Gastrocnemius medialis (tissue), 4 donors: ENCODE measurements at regions not wholly inside any gene's neighbourhood (a gene's known extent, or its start where the extent isn't known, plus 50 kb on each side); places are given as distances from the start of the nearest gene placed in this dataset.

Experiments
- ATAC-seq, 2 donors: fragments of 150-250 bp; one replicate each; pipeline ENCODE4 v1.9.1; 2016
- DNase-seq, 2 donors: peaks; one replicate each; pipeline ENCODE4 v3.0.0-alpha.2; 2019
- H3K27ac ChIP-seq, 4 donors: fragments of 200-600 bp; sonication (generic); 1 replicate in 1 of 4; 2 replicates in 3 of 4; pipeline ENCODE4 v1.5.1; 2016 to 2018; ENCODE audit warnings: mild to moderate bottlenecking in 2 of 4, moderate library complexity in 1 of 4
- H3K27me3 ChIP-seq, 3 donors: fragments of 200-600 bp; sonication (generic) in 2 of 3; 1 replicate in 1 of 3; 2 replicates in 2 of 3; pipeline versions ENCODE4 v1.5.1 to v1.6.0; 2016 to 2019; ENCODE audit warnings: mild to moderate bottlenecking in 1 of 3, moderate library complexity in 1 of 3
- H3K36me3 ChIP-seq, 2 donors: fragments of 200-600 bp; sonication (generic) in 1 of 2; one replicate each; pipeline ENCODE4 v1.5.1; 2017 to 2018
- H3K4me1 ChIP-seq, 2 donors: fragments of 200-600 bp; sonication (generic) in 1 of 2; one replicate each; pipeline ENCODE4 v1.5.1; 2016 to 2017; ENCODE audit warnings: mild to moderate bottlenecking in 2 of 2
- H3K4me3 ChIP-seq, 4 donors: fragments of 200-600 bp; sonication (generic) in 3 of 4; 1 replicate in 1 of 4; 2 replicates in 3 of 4; pipeline ENCODE4 v1.5.1; 2016 to 2019; ENCODE audit warnings: mild to moderate bottlenecking in 2 of 4
- H3K9me3 ChIP-seq, 3 donors: fragments of 200-600 bp; sonication (generic) in 2 of 3; 1 replicate in 1 of 3; 2 replicates in 2 of 3; pipeline ENCODE4 v1.5.1; 2016 to 2019
- CTCF ChIP-seq, 5 experiments: fragments of 450-650 bp in 3 of 5; fragments of 200-600 bp in 2 of 5; sonication (generic) in 2 of 5; IDR thresholded peaks in 4 of 5; conservative IDR thresholded peaks in 1 of 5; 1 replicate in 4 of 5; 2 replicates in 1 of 5; pipeline ENCODE4 v1.5.1; 2016 to 2019; ENCODE audit warnings: antibody characterized with exemption in 5 of 5, mild to moderate bottlenecking in 3 of 5, moderate library complexity in 3 of 5
- POLR2A ChIP-seq, 2 donors: fragments of 450-650 bp; IDR thresholded peaks; one replicate each; pipeline ENCODE4 v1.6.1; 2017; ENCODE audit warnings: antibody characterized with exemption in 2 of 2, mild to moderate bottlenecking in 2 of 2, moderate library complexity in 2 of 2
- in situ Hi-C, 4 donors: fragments of 200-750 bp; cut with MboI; loops; one replicate each; pipeline versions ENCODE4 v1.15.0 to v1.8.0; 2017; ENCODE audit warnings: low sequenced_read_pairs in 4 of 4
- intact Hi-C: fragments of 100-400 bp; cut with DNase I; formaldehyde crosslinking; loops from one replicate; pipeline ENCODE4 v1.15.1; 2023; ENCODE audit warnings: low total_unique reads

- TF ChIP-seq CTCF (IDR thresholded peaks at IDR 0.05 in 4 of 5, conservative IDR thresholded peaks at IDR 0.05 in 1 of 5) = no peak
- no peak for TF ChIP-seq POLR2A (IDR thresholded peaks at IDR 0.05)
- no peak for ATAC-seq
- intact Hi-C loops = no loop called here
- Histone ChIP-seq H3K27ac (no peak overlapping the region), H3K4me3 (no peak overlapping the region), H3K27me3 (no peaks in the 10 kb centered on the region), H3K36me3 (no peaks in the 10 kb centered on the region), H3K9me3 (no peaks in the 10 kb centered on the region), H3K4me1 (no peaks in the 10 kb centered on the region)
- DNase-seq = no peak
- in situ Hi-C loops = no loop called here
Measured at GRCh38 chr5:13276156-13276555, 668.3 kb downstream of the DNAH5 start.

- TF ChIP-seq POLR2A (IDR thresholded peaks at IDR 0.05) = no peak
- no peak for TF ChIP-seq CTCF (IDR thresholded peaks at IDR 0.05 in 4 of 5, conservative IDR thresholded peaks at IDR 0.05 in 1 of 5)
- intact Hi-C loops (no loop called here), in situ Hi-C loops (no loop called here)
- no peaks in the 10 kb centered on the region for H3K27me3 ChIP-seq
- DNase-seq (no peak), ATAC-seq (no peak)
- no peak overlapping the region for H3K27ac ChIP-seq
- H3K4me3 ChIP-seq = no peak overlapping the region
- H3K36me3 ChIP-seq = no peaks in the 10 kb centered on the region
- H3K4me1 ChIP-seq = no peaks in the 10 kb centered on the region
- H3K9me3 ChIP-seq = no peaks in the 10 kb centered on the region
Measured at GRCh38 chr5:13263701-13264100, 680.8 kb downstream of the DNAH5 start.

- no peaks in the 10 kb centered on the region for H3K36me3 ChIP-seq
- H3K4me3 ChIP-seq = no peak overlapping the region
- in situ Hi-C loops (no loop called here), intact Hi-C loops (no loop called here)
- H3K27me3 ChIP-seq = no peaks in the 10 kb centered on the region
- no peak for DNase-seq
- H3K4me1 ChIP-seq = no peaks in the 10 kb centered on the region
- H3K27ac ChIP-seq = no peak overlapping the region
- H3K9me3 ChIP-seq = no peaks in the 10 kb centered on the region
- no peak for TF ChIP-seq POLR2A (IDR thresholded peaks at IDR 0.05)
- no peak for ATAC-seq
Measured at GRCh38 chr5:13253111-13253510, 691.4 kb downstream of the DNAH5 start.

- in situ Hi-C loops (no loop called here), intact Hi-C loops (no loop called here)
- Histone ChIP-seq H3K27me3 (no peaks in the 10 kb centered on the region), H3K27ac (no peak overlapping the region), H3K4me1 (no peaks in the 10 kb centered on the region), H3K9me3 (no peaks in the 10 kb centered on the region), H3K4me3 (no peak overlapping the region), H3K36me3 (no peaks in the 10 kb centered on the region)
- DNase-seq = no peak
- TF ChIP-seq CTCF (IDR thresholded peaks at IDR 0.05 in 4 of 5, conservative IDR thresholded peaks at IDR 0.05 in 1 of 5) = no peak
- TF ChIP-seq POLR2A (IDR thresholded peaks at IDR 0.05) = no peak
- no peak for ATAC-seq
Measured at GRCh38 chr5:13252699-13253098, 691.8 kb downstream of the DNAH5 start.

- Histone ChIP-seq H3K27me3 (no peaks in the 10 kb centered on the region), H3K36me3 (no peaks in the 10 kb centered on the region), H3K4me3 (no peak overlapping the region), H3K9me3 (no peaks in the 10 kb centered on the region), H3K27ac (no peak overlapping the region), H3K4me1 (no peaks in the 10 kb centered on the region)
- intact Hi-C loops (no loop called here), in situ Hi-C loops (no loop called here)
- TF ChIP-seq CTCF (IDR thresholded peaks at IDR 0.05 in 4 of 5, conservative IDR thresholded peaks at IDR 0.05 in 1 of 5) (no peak), POLR2A (IDR thresholded peaks at IDR 0.05) (no peak)
- ATAC-seq (no peak), DNase-seq (peak in 1 of 2 donors; percentile 16)
Measured at GRCh38 chr5:13251623-13252376, 692.7 kb downstream of the DNAH5 start.
